Stimulated activated CD8-positive, alpha-beta memory T cell treated with anti-CD3 and anti-CD28 coated beads, Interleukin-7, amount 100 ng/mL, for 1 hour (primary cell): ENCODE measurements at regions not wholly inside any gene's neighbourhood (a gene's known extent, or its start where the extent isn't known, plus 50 kb on each side); places are given as distances from the start of the nearest gene placed in this dataset.
"Not testable (repeated sequence)": the region's sequence is repeated elsewhere in the genome, so short reads cannot be mapped to it uniquely, and the experiment has no call there.

Experiments
- DNase-seq, 2 donors: peaks; one replicate each; pipeline ENCODE4 v3.0.0-alpha.2; 2020; ENCODE audit warnings: low read depth in 2 of 2

DNA sequence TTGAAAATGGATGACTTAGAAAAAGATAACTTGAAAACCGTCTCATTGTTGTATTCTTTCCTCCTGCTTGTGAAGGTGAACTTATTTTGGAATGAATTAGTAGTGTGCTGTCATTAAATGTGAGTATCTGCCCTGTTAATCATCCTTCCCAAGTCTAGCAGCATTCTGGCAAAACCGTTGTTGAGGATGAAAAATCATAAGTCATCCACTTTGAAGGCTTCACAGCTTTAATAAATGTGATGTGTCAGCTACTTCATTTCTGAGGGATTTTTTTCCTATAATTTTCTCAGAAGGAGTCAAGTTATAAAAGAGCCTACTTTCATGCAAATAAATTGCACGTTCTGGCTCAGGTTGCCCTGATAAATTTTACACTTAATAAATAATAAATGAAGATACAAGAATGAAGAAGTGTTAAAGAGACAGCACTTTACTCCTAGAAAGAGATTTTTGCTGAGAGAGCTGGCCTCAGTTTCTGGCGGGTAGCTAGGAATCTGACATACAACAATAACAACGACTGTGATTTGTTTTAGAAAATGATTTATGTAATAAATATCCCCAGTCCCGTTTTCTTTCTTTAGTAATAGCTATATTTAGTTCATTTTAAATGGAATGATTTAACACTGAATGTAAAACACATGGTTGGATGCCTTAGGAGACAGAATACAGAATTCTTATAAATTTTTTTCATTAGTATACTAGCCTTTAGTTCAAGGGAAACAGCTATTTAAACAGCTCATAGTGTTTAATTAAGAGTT, 516.5 kb upstream of the KLF6 start:
- DNase-seq: no peak

- DNase-seq: no peak
Measured at GRCh38 chr10:4296161-4296560, 511.2 kb upstream of the KLF6 start.

DNA sequence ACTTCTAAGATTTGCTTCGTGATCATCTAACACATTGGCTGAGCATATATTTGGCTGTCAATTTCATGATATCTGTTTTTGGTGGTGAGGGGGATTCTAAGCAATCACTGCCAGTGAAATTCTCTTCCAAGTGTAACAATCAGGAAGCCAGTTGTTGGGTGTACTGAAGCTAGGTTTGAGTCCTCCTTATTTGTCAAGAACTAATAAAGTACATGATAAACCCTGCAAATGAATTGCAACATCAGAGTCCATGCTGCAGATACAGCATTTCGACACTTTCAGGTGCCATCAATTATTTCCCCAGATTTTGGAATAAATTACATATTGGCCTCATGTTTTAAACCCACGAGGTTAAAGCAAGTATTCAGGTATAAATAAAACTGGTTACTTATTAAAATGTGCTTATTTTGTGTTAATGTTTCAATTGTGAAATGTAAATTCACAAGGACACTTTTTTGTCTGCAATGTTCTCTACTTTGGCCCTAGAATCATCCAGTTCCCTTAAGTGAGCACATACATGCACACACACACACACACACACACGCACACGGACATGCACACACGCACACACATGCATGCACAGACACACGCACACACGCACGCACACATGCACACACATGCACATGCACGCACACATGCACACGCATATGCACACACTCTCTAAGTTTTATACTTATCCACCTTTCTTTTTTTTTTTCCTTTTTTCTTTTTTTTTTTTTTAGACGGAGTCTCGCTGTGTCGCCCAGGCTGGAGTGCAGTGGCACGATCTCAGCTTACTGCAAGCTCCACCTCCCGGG, 510.2 kb upstream of the KLF6 start:
- DNase-seq: no peak

- DNase-seq: no peak
Measured at GRCh38 chr10:4294271-4294670, 509.3 kb upstream of the KLF6 start.

- DNase-seq: no peak
Measured at GRCh38 chr10:4291990-4292389, 507.0 kb upstream of the KLF6 start.

- no peak for DNase-seq
Measured at GRCh38 chr10:4285121-4285520, 500.1 kb upstream of the KLF6 start.

DNA sequence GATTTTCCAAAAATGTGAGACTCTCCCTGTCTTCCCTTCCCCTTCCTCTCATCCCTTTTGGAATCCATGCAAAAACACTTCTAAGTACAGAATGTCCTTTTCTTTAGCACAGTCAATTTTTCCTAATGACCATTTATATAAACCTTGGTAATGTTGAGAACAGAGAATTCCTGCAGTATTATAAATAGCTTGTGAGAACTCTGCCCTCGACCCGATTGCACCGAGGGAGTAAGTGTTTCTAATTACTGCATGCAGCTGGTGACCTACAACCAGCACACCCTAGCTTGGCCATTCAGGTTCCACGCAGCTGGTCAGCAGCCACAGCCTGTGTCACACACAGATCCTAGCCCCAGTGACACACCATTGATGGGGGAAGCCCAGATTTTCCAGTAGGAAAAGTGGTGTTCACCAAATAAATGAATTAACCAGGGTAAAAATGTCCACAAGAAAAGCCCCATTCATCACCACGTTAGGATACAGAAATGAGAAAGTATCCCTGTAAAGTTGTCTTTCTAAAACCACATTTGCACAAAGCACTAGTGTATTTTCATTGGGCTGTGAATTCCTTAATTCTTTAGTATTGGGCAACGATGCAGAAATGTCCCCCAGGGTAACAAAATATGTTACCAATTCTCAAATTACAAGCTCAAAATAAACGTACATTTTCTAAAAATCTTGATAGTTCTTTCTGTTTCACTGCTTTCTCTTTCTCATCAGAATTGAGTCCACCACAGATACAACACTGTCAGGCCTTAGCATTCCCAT, 499.0 kb upstream of the KLF6 start:
- DNase-seq: no peak

GRCh38 chr10:4282496-4282895, 497.5 kb upstream of the KLF6 start:
- no peak for DNase-seq

DNA sequence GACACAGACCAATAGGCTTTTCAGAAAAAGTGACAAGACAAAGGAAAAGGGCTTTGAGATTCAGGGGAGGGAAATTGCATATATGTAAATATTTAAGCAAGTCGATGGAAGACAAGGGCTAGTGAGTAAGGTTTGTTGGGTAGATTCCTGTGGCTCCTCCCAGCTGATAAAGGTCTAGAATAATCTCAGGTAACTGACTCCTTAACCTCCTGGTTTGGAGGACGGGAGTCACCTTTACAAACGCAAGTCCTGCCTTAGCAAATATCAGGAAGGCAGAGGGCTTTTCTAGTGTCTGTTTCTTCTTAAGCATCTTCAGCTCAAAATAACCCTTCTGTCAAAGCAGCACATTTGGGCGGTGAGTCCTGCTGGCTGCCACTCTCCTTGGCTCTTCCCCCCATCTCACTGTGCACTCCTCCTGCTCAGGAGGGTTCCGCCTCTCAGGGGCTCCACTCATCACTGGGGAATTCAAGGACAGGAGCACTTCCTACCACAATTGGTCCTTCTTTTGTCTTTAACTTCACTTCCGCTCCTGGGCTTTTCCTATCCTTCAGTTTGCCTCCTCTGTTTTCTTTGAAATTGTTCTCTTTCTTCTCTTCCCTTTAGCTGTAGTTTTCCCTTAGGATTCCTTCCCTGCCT, 496.3 kb upstream of the KLF6 start:
- DNase-seq: no peak

DNA sequence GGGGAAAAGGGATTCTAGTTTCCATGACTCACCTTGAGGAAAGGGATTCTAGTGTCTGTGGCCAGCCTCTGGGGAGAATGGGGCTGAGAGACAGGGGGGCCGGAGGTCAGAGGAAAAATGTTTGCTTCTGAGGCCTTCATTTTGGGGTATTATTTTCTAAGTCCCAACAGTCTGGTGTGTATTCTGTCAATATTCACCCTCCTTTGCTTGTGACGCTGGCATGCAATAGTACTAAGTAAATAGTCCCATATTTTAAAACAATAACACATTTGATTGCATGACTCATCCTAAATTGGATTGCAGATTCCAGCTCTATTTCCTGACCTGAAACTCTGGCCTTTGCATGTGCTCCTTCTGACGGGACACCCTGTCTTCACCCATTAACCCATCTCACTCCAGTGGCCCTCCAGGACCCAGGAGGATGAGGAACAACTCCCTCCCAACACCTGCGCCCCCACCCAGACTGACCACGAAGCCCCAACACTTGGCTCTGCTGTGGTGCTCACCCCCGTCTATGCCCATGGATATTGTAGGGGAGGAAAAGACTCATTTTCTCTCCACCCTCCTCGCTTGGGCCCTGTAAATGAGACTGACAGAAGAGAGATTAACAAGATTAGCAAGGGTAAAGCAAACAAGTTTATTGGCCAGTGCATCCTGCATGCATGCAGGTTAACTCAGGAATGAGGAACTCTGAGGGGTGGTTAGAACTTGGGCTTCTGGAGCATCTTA, 495.6 kb upstream of the KLF6 start:
- no peak for DNase-seq

DNA sequence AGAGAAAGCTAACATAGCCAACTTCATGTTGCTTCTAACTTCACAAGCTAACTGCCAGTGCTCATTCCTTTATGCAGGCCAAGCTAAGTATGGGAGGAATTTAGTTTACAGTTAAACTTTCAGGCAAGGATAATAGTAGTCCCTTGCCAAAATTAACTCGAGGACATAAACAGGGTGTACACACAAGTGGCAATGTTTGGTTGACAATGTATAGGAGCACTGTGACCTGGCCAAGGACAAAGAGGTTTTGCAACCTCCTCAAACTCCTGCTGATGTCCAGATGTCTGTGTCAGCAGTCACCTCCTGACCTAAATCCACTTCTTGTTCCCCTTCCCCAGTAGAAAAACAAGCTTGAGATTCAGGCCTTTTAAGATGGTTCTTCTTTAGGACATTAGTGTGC, 494.6 kb upstream of the KLF6 start:
- no peak for DNase-seq

GRCh38 chr10:4278186-4278585, 493.2 kb upstream of the KLF6 start:
- no peak for DNase-seq

DNA sequence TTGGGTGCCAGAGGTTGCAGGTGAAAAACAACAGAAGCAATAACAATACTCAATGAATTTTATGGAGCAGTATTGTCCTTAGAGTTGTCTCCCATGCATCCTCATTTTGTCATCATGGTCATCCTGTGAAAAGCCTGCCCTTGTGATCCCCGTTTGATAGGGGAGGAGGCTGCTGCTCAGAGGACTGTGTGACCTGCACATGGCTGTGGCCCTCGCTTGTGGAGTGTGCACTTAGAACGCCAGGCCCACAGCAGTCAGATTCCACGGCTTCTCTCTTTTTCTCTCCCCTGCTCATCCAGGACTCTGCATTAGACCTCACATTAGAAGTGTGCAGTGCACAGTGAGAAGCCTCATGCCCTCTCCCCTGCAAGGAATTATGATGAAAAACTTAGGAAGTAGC, 491.1 kb upstream of the KLF6 start:
- no peak for DNase-seq

- not testable (repeated sequence) for DNase-seq
Measured at GRCh38 chr10:4274671-4275070, 489.7 kb upstream of the KLF6 start.

DNA sequence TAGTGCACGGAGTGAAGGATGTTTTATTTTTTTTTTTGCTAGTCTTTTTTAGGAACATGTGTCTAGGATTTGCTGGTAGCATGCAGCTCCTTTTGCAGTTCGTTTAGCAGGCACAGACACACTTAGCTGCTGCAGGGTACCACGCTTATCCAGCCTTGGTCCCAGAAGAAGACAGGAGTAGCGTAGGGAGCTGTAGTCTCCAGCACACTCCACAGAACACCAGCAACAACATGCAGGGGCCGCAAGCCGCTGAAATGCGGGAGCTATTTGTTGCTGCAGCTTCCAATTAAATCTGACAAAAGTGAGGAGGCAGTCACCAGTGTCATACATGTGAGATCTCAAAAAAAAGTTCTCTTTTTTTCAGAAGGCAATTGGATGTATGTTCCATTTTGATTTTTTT, 486.2 kb upstream of the KLF6 start:
- no peak for DNase-seq

DNA sequence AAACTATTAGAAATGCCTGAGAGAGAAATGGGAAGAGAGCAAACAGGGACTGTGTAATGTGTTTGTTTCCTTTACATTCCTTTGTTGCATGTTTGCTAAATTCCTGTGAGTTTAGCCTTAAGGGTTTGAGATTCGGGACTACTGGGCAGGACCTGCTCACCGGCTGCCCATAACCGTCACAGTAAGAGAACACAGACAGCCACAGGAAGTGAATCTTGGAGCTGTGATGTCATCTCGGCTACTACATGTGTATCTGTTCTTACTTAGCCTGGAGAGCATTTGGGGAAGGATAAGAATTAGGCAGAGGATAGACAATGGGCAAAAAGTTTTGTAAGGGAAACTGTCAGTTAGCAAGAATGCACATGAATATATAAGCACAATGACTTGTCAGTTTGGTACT, 485.1 kb upstream of the KLF6 start:
- DNase-seq: no peak

DNA sequence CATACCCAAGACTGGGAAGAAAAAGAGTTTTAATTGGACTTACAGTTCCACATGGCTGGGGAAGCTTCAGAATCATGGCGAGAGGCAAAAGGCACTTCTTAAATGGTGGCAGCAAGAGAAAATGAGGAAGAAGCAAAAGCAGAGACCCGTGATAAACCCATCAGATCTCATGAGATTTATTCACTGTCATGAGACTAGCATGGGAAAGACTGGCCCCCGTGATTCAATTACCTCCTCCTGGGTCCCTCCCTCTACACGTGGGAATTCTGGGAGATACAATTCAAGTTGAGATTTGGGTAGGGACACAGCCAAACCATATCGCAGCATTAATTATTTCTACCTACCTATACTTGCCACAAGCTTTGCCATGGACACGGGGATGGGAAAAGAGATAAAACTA, 483.5 kb upstream of the KLF6 start:
- not testable (repeated sequence) for DNase-seq

DNA sequence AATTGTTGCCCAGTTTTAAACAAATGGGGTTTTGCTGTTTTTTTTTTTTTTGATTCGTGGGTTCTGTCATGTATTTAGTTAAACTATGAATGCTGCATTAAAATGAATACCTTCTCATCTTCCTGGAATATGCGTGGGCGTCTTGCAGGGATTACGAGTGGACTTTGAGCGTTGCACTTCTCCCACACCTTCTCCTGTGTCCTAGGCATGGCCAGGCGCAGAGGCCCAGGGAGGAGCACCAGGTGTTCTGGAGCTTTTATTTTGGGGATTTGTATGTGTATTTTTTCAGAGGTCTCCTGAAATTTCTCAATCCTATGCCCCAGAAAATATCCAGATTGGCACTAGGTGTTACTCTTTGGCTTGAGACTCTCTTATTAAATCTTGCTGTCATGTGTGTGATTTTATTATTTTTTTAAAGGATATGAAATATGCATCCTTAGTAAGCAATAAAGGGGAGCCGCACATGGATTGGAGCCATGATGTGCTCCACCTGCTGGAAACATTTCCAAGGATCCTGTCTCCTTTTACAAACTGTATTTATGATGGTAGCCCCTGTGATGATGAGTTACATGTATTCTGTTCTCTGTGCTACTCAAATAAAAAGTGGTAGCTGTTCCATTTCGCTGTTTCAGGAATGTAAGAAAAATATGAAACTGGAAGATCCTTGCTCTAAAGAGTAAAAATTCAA, 482.2 kb upstream of the KLF6 start:
- no peak for DNase-seq

- DNase-seq: no peak
Measured at GRCh38 chr10:4266416-4267085, 481.5 kb upstream of the KLF6 start.

DNA sequence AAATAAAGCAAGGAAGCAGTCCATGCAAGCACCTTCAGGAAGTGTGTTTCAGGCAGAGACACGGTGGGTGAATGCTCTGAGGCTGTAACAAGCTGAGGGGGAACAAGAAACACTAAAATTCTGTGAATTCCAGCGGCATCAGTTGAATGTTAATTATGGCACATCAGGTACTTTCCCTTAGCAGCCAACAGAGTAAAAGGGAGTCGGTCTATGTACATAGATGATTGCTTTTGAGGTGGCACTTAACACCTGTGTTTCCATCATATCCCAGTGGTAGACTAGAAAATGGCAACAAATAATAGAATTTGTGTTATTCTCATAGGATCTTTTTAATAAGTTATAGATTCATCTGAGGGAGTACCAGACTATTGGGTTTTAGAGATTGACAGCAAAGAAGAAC, 481.0 kb upstream of the KLF6 start:
- DNase-seq: no peak
